Transverse colon (tissue), 3 donors: ENCODE measurements at regions not wholly inside any gene's neighbourhood (a gene's known extent, or its start where the extent isn't known, plus 50 kb on each side); places are given as distances from the start of the nearest gene placed in this dataset.

Experiments
- POLR2A ChIP-seq: fragments of 450-650 bp; IDR thresholded peaks from one replicate; pipeline ENCODE4 v1.6.1; 2016; ENCODE audit warnings: antibody characterized with exemption, mild to moderate bottlenecking, moderate library complexity
- TF ChIP-seq, protein P1 (sequence below), 5 experiments: fragments of 200-600 bp in 3 of 5; fragments of 450-650 bp in 2 of 5; sonication (generic) in 3 of 5; IDR thresholded peaks; 1 replicate in 2 of 5; 2 replicates in 3 of 5; pipeline ENCODE4 v1.5.1; 2016 to 2017; ENCODE audit warnings: antibody characterized with exemption in 5 of 5, inconsistent platforms in 3 of 5, mild to moderate bottlenecking in 2 of 5, moderate library complexity in 1 of 5

DNA sequence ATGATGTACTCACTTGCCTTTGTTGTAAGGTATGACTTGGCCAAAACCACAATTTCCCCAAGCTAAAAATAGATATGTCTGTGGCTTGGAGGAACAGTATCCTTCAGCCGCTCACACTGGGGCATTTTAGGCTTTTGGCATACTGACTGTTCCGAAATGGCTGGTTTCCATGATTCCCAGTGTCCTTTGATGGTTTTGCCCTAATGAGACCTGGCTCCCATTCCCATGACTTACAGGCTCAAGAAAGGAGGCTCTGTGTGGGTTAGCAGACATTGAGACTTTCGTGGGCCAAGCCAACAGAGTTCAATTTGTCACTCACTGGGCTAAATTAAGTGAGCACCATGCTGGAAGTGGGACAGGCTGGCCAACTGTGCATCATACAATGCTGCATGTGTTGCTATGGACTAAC, 150.6 kb downstream of the CEP135 start:
- TF ChIP-seq, protein P1, sequence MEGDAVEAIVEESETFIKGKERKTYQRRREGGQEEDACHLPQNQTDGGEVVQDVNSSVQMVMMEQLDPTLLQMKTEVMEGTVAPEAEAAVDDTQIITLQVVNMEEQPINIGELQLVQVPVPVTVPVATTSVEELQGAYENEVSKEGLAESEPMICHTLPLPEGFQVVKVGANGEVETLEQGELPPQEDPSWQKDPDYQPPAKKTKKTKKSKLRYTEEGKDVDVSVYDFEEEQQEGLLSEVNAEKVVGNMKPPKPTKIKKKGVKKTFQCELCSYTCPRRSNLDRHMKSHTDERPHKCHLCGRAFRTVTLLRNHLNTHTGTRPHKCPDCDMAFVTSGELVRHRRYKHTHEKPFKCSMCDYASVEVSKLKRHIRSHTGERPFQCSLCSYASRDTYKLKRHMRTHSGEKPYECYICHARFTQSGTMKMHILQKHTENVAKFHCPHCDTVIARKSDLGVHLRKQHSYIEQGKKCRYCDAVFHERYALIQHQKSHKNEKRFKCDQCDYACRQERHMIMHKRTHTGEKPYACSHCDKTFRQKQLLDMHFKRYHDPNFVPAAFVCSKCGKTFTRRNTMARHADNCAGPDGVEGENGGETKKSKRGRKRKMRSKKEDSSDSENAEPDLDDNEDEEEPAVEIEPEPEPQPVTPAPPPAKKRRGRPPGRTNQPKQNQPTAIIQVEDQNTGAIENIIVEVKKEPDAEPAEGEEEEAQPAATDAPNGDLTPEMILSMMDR (IDR thresholded peaks at IDR 0.05), result no peak
- no peak for TF ChIP-seq POLR2A
